ENCODE measurements at regions not wholly inside any gene's neighbourhood (a gene's known extent, or its start where the extent isn't known, plus 50 kb on each side); places are given as distances from the start of the nearest gene placed in this dataset.
"Not testable (repeated sequence)": the region's sequence is repeated elsewhere in the genome, so short reads cannot be mapped to it uniquely, and the experiment has no call there.

DNA sequence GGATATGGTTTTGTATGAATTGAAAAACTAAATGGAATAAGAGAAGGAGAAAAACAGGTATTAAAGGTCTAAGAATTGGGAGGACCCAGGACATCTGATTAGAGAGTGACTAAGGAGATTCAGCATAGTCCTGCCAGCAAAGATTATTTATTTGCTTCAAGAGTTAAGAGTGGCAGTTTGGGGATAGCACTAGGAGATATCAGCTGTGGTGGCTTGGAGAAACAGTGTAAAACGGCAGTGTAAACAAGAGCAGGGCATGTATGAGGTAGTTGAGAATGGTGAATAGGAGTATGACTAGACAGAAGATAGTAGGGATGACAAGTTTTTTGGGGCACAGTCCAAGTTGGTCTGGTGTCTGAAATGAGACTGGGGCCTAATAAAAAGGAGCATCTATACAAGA lies 730.3 kb downstream of the TRHDE start:
- not testable (repeated sequence) for H3K36me3 Mint-ChIP-seq (ENCODE audit: low read depth); H3K4me3 Mint-ChIP-seq; H3K9me3 Mint-ChIP-seq; H3K27me3 Mint-ChIP-seq (ENCODE audit: low read depth); H3K27ac Mint-ChIP-seq; H3K4me1 Mint-ChIP-seq (ENCODE audit: low read depth); DNase-seq (ENCODE audit: low spot score)

DNA sequence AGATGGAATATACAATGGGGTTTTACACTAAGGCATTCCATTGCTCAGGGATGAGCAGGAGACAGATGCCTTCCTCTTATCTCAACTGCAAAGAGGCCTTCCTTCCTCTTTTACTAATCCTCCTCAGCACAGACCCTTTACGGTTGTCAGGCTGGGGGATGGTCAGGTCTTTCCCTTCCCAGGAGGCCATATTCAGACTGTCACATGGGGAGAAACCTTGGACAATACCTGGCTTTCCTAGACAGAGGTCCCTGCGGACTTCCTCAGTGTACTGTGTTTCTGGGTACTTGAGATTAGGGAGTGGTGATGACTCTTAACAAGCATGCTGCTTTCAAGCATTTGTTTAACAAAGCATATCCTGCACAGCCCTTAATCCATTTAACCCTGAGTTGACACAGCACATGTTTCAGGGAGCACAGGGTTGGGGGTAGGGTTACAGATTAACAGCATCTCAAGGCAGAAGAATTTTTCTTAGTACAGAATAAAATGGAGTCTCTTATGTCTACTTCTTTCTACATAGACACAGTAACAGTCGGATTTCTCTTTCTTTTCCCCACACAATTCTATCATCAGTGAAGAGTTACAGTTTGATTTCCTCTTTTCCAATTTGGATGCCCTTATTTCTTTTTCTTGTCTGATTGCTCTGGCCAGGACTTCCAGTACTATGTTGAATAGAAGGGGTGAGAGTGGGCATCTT lies 737.1 kb downstream of the TRHDE start:
- H3K27me3 Mint-ChIP-seq (ENCODE audit: low read depth); H3K4me1 Mint-ChIP-seq (ENCODE audit: low read depth); H3K4me3 Mint-ChIP-seq; H3K36me3 Mint-ChIP-seq (ENCODE audit: low read depth); H3K27ac Mint-ChIP-seq; DNase-seq (ENCODE audit: low spot score): not testable (repeated sequence)
- peaks cover 13% of the 10 kb centered on the region for H3K9me3 Mint-ChIP-seq

- H3K4me1 Mint-ChIP-seq (ENCODE audit: low read depth): no peaks in the 10 kb centered on the region
- H3K4me3 Mint-ChIP-seq: no peak overlapping the region
- peaks cover 25% of the 10 kb centered on the region for H3K9me3 Mint-ChIP-seq
These were observed 745.8 kb downstream of the TRHDE start for GRCh38 chr12:73017981-73018380.

GRCh38 chr12:73053893-73054292 lies 781.7 kb downstream of the TRHDE start:
- H3K36me3 Mint-ChIP-seq (ENCODE audit: low read depth): no peaks in the 10 kb centered on the region

More at GRCh38 chr12:73017981-73018380, 745.8 kb downstream of the TRHDE start:
- no peak for DNase-seq (ENCODE audit: low spot score)
- Mint-ChIP-seq H3K27me3 (ENCODE audit: low read depth) (no peaks in the 10 kb centered on the region), H3K36me3 (ENCODE audit: low read depth) (no peaks in the 10 kb centered on the region), H3K27ac (no peak overlapping the region)

GRCh38 chr12:73057428-73057827 lies 785.3 kb downstream of the TRHDE start:
- H3K27me3 Mint-ChIP-seq (ENCODE audit: low read depth): no peaks in the 10 kb centered on the region
- no peaks in the 10 kb centered on the region for H3K36me3 Mint-ChIP-seq (ENCODE audit: low read depth)
- no peak overlapping the region for H3K4me3 Mint-ChIP-seq
- no peaks in the 10 kb centered on the region for H3K4me1 Mint-ChIP-seq (ENCODE audit: low read depth)
- no peak for DNase-seq (ENCODE audit: low spot score)
- H3K27ac Mint-ChIP-seq: no peak overlapping the region
- peaks cover 28% of the 10 kb centered on the region for H3K9me3 Mint-ChIP-seq

More at GRCh38 chr12:73053893-73054292, 781.7 kb downstream of the TRHDE start:
- no peak overlapping the region for H3K27ac Mint-ChIP-seq
- no peaks in the 10 kb centered on the region for H3K4me1 Mint-ChIP-seq (ENCODE audit: low read depth)
- peaks cover 27% of the 10 kb centered on the region for H3K9me3 Mint-ChIP-seq
- no peak overlapping the region for H3K4me3 Mint-ChIP-seq
- H3K27me3 Mint-ChIP-seq (ENCODE audit: low read depth): no peaks in the 10 kb centered on the region
- DNase-seq (ENCODE audit: low spot score): no peak

GRCh38 chr12:73065913-73066312 lies 793.7 kb downstream of the TRHDE start:
- Mint-ChIP-seq H3K36me3 (ENCODE audit: low read depth) (no peaks in the 10 kb centered on the region), H3K27me3 (ENCODE audit: low read depth) (no peaks in the 10 kb centered on the region), H3K27ac (no peak overlapping the region), H3K4me1 (ENCODE audit: low read depth) (no peaks in the 10 kb centered on the region), H3K9me3 (peaks cover 5% of the 10 kb centered on the region), H3K4me3 (no peak overlapping the region)
- no peak for DNase-seq (ENCODE audit: low spot score)

DNA sequence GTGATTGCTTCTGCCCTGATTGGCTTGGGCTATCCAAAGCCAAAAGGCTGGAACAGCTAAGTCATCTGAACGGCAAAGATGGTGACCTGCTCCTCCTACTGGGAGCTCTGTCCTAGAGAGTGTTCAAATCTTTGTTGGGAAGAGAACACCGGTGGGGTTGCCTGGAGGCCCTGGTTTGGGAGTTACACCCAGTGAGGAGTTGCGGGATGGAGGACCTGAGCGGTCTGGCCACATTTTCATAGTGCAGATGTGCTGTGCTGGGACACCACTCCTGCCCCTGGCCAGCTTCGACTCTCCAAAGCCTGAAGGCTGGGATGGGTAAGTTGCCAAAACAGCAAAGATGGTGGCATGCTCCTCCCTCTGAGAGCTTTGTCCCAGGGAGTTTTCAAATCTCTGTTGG lies 795.4 kb downstream of the TRHDE start:
- Mint-ChIP-seq H3K9me3 (peaks cover 20% of the 10 kb centered on the region), H3K4me3 (no peak overlapping the region), H3K4me1 (ENCODE audit: low read depth) (no peaks in the 10 kb centered on the region), H3K36me3 (ENCODE audit: low read depth) (no peaks in the 10 kb centered on the region), H3K27me3 (ENCODE audit: low read depth) (no peaks in the 10 kb centered on the region), H3K27ac (no peak overlapping the region)
- no peak for DNase-seq (ENCODE audit: low spot score)

DNA sequence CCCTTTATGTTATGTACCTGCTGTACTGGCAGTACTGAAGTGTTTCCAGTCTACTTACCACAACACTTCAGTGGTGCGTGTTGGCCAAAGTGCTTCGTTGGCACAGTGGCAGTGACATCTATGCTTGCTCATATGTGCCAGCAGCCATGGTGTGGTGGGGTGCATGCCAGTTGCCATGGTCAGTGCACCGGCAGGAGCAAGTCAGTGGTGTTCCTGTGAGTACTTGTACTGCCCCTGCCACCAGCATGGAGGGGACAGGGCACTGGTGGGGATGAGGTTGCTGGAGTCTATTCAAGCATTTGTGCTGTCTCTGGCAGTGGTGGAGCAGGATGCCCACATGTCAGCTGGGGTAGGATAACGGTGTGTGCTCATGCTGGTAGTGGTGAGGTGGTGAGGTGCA lies 800.0 kb downstream of the TRHDE start:
- H3K4me1 Mint-ChIP-seq (ENCODE audit: low read depth): no peaks in the 10 kb centered on the region
- H3K4me3 Mint-ChIP-seq: no peak overlapping the region
- no peaks in the 10 kb centered on the region for H3K27me3 Mint-ChIP-seq (ENCODE audit: low read depth)
- no peak for DNase-seq (ENCODE audit: low spot score)
- no peak overlapping the region for H3K27ac Mint-ChIP-seq
- H3K36me3 Mint-ChIP-seq (ENCODE audit: low read depth): no peaks in the 10 kb centered on the region
- peaks cover 28% of the 10 kb centered on the region for H3K9me3 Mint-ChIP-seq

DNA sequence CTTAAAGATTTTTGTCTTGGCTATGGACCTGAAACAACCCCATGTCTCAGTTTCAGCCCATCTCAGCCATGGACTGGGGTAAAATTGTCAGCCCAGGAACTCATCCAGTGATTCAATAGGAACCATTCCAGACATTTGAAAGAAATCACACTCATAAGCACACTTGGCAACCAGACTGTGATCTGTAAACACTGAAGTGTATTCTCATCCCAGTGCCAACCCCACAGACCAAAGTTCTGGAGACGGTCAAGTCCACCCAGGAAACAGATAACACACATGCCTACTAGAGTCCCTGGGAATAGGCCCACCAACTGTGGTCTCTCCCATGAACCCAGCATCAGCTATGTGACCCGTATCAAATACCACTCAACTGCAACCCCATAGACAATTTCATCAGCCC lies 804.6 kb downstream of the TRHDE start:
- no peak overlapping the region for H3K27ac Mint-ChIP-seq
- no peaks in the 10 kb centered on the region for H3K27me3 Mint-ChIP-seq (ENCODE audit: low read depth)
- no peak for DNase-seq (ENCODE audit: low spot score)
- peaks cover 23% of the 10 kb centered on the region for H3K9me3 Mint-ChIP-seq
- H3K4me3 Mint-ChIP-seq: no peak overlapping the region
- no peaks in the 10 kb centered on the region for H3K4me1 Mint-ChIP-seq (ENCODE audit: low read depth)
- H3K36me3 Mint-ChIP-seq (ENCODE audit: low read depth): no peaks in the 10 kb centered on the region

DNA sequence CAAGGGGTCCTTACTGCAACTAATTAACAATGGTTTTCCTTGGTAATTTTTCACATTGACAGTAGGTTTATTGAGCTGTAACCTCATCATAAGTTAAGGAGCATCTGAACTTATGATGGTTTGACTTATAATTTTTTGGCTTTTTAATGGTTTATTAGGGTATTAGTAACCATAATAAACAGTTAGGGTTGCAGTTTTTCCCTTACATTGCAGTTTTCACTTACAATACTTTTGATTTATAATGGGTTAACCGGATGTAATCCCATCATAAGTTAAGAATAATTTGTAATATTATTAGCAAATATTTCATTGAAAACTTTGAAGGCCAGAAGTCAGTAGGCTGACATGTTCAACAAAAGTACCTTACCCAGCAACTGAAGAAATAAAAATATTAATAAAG lies 811.6 kb downstream of the TRHDE start:
- DNase-seq (ENCODE audit: low spot score): no peak
- H3K4me1 Mint-ChIP-seq (ENCODE audit: low read depth): no peaks in the 10 kb centered on the region
- no peak overlapping the region for H3K4me3 Mint-ChIP-seq
- no peaks in the 10 kb centered on the region for H3K36me3 Mint-ChIP-seq (ENCODE audit: low read depth)
- H3K27ac Mint-ChIP-seq: no peak overlapping the region
- H3K27me3 Mint-ChIP-seq (ENCODE audit: low read depth): no peaks in the 10 kb centered on the region
- H3K9me3 Mint-ChIP-seq: peaks cover 19% of the 10 kb centered on the region

DNA sequence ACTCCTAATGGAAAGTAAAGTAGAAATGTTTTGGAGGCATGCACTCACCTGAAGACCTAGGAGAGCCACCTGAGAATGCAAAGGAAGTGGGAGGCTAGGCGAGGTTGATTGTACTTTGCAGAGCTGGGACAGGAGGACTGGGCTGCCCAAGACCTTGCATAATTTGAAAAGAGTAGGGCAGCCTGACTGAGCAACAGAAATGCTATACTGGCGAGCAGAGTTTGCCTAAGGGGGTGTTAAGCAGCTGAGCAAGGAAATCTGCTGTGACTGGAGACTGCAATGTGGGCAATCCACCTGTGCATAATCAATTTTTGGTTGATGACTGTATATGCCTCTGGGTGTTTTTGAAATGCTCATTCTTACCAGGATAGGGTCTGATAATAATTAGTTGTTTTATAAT lies 834.1 kb downstream of the TRHDE start:
- Mint-ChIP-seq H3K36me3 (ENCODE audit: low read depth) (no peaks in the 10 kb centered on the region), H3K9me3 (peaks cover 23% of the 10 kb centered on the region), H3K4me3 (no peak overlapping the region), H3K27me3 (ENCODE audit: low read depth) (no peaks in the 10 kb centered on the region), H3K27ac (no peak overlapping the region), H3K4me1 (ENCODE audit: low read depth) (no peaks in the 10 kb centered on the region)
- DNase-seq (ENCODE audit: low spot score): no peak

DNA sequence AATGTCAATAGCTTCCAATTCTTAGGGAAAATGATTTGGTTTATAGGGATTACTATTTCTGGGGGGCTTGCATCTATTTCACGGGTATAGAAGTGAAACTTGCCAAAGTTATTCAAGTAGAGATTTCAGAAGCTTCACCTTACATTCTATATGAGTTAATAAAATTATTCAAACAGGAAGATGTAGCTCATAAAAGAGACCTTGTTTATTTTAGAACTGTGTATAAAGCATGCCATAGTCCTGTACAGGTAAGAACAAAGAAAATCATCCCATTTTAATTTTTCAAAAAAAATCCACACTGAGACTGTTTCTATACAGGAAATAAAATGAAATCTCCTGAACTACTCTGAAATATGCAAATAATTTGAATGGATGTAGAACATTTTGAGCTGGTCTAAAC lies 834.7 kb downstream of the TRHDE start:
- Mint-ChIP-seq H3K4me3 (no peak overlapping the region), H3K4me1 (ENCODE audit: low read depth) (no peaks in the 10 kb centered on the region), H3K36me3 (ENCODE audit: low read depth) (no peaks in the 10 kb centered on the region), H3K27me3 (ENCODE audit: low read depth) (no peaks in the 10 kb centered on the region), H3K27ac (no peak overlapping the region), H3K9me3 (peaks cover 22% of the 10 kb centered on the region)
- no peak for DNase-seq (ENCODE audit: low spot score)

DNA sequence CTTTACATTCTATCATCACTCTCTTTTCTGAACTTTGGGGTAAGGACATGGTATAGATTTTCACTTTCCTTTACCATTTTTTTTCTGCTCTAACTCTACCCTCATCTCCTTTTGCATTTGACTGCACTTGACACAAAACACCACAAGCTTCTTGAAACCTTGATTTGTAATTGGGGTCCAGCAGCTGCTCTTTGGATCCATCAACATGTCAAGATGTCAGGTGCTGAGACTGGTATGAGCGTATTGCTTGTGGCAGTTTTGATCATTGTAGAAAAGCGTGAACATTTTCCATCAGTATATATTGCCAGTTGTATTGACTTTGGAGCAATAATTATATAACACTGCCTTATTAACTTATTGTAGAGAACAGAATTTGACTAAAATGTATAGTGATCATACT lies 838.6 kb downstream of the TRHDE start:
- Mint-ChIP-seq H3K27ac (no peak overlapping the region), H3K4me3 (no peak overlapping the region), H3K36me3 (ENCODE audit: low read depth) (no peaks in the 10 kb centered on the region), H3K27me3 (ENCODE audit: low read depth) (no peaks in the 10 kb centered on the region), H3K9me3 (peaks cover 21% of the 10 kb centered on the region), H3K4me1 (ENCODE audit: low read depth) (no peaks in the 10 kb centered on the region)
- no peak for DNase-seq (ENCODE audit: low spot score)

DNA sequence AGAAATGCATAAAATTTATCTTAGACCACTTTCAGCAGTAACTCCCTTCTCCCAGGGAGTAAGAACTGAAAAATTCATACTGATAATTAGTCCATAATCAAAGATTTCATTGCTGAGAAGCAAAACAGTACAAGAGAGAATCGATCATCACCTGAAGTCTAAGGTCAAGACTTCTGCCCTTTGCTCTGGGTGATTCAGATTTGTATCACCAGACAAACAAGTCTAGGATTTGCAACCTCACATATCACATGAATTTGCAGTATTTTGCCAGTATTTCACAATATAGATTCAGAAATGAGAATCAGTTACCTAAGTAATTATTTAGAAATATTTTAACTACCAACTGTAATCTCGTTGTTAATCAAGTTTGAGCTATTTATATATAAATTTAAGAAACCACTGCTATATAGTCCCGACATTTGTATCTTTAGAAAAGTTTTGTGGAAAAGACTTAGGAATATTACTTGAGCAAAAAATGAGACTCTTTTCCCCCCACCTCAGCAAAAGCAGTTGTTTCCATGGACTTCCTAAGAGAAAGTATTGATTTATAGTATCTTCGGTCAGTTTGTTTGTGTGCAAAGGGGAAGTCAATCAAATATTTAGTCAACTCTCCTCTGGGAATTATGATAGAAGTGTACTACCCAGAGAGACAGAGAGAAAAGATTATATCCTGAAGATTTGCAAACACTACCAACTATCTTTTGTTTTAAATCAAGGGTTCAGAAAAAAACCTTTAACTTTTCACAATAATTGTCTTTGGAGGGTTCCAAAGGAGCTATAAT lies 840.1 kb downstream of the TRHDE start:
- H3K27ac Mint-ChIP-seq: no peak overlapping the region
- H3K27me3 Mint-ChIP-seq (ENCODE audit: low read depth): no peaks in the 10 kb centered on the region
- peaks cover 21% of the 10 kb centered on the region for H3K9me3 Mint-ChIP-seq
- no peaks in the 10 kb centered on the region for H3K36me3 Mint-ChIP-seq (ENCODE audit: low read depth)
- no peaks in the 10 kb centered on the region for H3K4me1 Mint-ChIP-seq (ENCODE audit: low read depth)
- no peak overlapping the region for H3K4me3 Mint-ChIP-seq
- no peak for DNase-seq (ENCODE audit: low spot score)

Data from T-helper 2 cell treated with Interferon-gamma antibody and Interleukin-4, amounts not matched to agents 5 μg/mL and 100 μg/mL, for 36 hours (primary cell).